NCI-H2081 treated with DMSO at 0.1 percent for 48 hours (cell line): ENCODE measurements at regions not wholly inside any gene's neighbourhood (a gene's known extent, or its start where the extent isn't known, plus 50 kb on each side); places are given as distances from the start of the nearest gene placed in this dataset.
"Not testable (repeated sequence)": the region's sequence is repeated elsewhere in the genome, so short reads cannot be mapped to it uniquely, and the experiment has no call there.

Source experiments
- DNase-seq: peaks from one replicate; lab custom pipeline; 2025; lab: John Stamatoyannopoulos, UW

DNA sequence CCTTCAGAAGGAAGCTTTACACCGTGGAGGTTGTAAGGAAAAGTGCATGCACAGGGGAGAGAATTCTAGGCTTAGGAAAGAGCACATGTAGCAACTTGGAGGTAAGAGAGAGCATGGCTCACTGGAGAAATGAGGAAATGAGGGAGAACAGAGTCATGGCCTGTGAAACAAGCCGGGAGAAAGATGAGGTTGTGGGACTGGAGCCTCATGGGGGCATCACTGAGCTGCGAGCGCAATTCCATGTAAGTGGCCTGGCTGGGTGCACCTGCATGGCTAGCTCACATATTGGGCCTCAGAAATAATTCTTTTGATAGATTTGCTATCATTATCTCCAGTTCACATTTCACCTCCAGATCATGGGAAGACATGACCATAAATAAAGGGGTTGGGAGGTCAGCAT lies 785.5 kb upstream of the RAB6C start:
- DNase-seq, result no peak

DNA sequence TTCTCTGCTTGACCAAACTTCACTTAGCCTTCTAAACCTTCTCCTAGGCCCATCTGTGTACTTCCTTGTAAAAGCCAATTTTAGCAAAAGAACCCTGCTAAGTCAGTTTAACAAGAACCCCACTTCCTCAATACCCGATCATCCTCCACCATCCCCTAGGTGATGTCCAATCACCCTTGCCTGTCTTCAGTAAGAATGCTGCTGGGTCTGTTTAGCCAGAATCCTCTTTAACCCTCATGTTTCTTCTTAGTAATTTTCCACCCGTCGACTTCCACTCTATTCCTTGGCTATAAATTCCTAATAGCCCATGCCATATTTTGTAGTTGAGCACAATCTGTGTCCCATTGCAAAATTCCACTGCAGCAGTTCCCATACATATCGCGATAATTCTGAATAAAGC lies 780.0 kb upstream of the RAB6C start:
- DNase-seq, result no peak

DNA sequence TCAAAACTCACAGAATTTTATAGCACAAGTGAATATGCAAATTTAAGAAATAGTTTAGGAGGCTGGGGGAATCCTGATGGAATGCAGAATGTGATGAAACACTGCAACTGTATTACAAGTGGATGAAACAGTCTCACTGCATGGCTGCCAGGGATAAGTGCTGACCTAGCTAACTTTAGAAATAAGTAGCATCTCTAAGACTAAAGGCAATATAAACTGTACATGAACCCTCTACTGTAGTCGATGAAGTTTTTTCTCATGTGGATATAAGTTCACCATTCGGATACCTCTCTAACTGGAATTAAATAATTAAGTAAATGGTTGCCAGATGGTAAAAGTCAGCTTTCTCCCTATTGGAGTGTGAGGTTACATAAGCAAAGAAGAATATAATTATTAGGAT lies 777.8 kb upstream of the RAB6C start:
- no peak for DNase-seq

DNA sequence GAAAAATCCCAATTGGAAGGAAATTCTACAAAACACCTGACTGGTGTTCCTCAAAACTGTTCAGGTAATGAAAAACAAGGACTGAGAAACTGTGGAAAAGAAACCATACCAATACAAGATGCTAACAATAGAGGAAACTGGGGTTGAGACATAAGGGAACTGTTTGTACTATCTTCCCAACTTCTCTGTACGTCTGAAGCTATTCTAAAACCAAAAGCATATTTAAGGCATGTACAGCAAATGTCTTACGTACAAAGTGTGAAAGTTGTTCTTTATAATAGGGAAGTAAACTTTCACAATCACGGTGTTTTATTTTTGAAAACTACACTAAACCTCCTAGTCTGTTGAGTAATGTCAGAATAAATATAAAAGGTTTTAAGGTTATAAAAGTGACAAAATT lies 776.1 kb upstream of the RAB6C start:
- no peak for DNase-seq

DNA sequence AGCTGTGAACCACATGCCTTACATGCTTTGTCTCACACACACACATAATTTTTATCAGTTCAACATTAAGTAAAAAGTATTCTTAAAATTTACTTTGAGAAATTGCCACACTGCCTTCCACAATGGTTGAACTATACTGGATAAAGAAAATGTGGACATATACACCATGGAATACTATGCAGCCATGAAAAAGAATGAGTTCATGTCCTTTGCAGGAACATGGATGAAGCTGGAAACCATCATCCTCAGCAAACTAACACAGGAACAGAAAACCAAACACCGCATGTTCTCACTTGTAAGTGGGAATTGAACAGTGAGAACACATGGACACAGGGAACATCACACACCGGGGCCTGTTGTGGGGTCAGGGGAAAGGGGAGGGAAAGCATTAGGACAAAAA lies 774.9 kb upstream of the RAB6C start:
- not testable (repeated sequence) for DNase-seq

DNA sequence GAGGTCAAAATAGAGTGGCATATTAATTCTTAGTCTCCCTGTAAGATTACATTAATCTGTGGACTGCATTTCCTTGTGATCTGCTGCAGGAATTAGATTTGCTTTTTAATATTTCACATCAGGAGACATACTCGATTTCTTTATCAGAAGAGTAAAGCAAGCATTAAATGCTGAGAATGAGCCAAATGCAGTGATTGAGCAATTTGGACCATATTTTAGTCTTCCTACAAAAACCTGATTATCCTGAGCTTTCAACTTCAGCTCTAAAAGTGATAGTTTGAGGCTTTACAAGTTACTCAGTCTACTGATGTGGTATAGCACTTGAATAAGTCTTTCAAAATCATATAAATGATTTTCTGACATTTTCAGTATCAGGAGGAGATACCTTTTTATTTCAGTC lies 774.3 kb upstream of the RAB6C start:
- no peak for DNase-seq

DNA sequence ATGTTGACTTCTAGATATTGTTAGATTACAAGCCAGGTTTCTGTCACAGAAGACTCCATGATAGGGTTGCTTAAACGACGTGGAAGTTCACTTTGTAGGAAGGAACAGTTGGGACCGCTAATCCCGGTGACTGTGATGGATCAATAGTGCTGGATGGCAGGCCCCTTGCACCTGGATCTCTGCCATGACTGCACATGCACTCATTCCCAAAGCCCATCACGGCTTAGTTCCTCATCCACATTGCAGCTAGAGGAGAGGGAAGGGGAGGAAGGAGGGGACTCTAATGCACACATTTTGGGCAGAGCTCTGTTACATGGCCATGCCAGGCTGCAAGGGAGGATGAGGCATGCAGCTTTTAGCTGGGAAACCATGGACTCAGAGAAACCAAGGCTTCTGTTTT lies 773.7 kb upstream of the RAB6C start:
- no peak for DNase-seq

DNA sequence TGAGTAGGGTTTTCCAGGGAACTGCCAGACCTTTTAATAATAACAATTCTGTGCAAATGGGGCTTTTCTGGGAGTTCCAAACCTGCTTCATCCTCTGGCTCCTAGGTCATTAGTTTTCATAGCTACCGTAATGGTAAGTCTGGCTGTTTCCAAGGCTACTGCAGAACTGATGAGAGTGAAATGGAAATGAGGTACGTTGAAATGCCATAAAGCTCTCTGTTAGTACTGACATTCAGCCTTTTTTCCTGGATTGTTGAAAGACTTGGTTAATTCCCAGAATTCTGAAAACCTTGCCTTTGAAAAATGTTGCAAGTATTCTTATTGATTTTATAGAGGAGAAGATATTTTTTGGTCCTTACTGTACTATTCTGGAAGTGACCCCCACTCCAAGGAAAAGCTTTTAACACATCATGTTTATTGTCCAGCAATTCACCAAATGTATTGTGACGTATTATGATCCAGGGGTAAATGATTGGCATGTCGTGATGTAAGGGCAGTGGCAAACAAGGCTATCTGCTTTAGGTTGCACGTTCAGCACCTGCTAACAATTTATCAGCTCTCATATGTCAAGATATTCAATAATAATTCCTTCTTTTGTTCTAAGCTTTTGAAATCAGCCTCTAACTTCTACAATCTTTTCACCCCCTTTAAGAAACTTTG lies 767.0 kb upstream of the RAB6C start:
- DNase-seq, result no peak

DNA sequence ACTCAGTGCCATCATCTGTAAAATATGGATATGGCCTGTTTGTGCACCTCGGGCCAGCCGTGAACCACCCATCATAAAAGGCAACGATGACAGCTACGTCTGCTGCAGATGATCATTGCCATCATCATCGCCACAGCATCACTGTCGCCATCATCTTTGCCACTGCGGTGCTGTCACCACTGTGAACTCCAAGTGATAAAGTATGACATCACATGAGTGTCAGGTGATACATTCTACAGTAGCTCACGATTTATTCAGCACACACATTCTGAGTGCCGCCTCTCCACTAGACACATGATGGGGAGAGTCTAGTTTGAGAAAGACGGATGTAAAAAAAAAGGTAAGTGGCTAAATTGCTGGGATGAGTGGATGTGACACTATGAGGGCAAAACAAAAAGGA lies 755.4 kb upstream of the RAB6C start:
- DNase-seq, result no peak

DNA sequence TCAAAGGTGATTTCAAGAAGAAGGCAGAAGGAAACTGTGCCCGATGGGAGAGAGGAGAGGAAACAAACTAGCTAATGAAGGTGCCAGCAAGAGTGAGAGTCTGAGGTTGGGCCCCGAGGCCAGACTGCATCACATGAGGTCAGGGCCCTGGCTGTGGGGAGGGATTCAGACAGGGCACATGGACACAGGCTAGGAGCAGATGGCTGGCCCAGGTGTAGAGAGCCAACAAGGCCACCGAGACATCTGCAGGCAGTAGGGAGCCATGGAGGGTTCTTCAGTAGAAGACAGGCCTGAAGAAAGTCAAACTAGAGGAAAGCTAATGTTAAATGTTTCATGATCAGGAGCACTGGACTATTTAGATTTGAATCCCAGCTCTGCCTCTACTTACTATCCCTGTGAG lies 755.0 kb upstream of the RAB6C start:
- no peak for DNase-seq

DNA sequence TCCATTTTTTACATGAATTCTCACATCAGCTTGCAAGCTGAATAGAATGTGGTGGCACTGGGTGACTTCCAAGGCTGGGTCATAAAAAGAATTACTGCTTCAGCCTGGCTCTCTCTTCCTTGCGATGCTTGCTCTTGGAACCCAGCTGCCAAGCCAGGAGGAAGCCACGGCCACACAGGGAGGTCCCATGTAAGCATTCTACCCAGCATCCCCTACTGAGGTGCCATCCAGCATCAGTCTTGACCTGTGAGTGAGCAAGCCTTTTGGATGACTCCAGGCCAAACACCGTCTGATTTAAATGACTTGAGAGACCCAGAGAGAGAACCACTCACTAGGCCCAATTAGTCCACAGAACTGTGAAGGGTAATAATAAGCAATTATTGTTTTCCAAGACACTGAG lies 750.3 kb upstream of the RAB6C start:
- DNase-seq, result no peak

DNA sequence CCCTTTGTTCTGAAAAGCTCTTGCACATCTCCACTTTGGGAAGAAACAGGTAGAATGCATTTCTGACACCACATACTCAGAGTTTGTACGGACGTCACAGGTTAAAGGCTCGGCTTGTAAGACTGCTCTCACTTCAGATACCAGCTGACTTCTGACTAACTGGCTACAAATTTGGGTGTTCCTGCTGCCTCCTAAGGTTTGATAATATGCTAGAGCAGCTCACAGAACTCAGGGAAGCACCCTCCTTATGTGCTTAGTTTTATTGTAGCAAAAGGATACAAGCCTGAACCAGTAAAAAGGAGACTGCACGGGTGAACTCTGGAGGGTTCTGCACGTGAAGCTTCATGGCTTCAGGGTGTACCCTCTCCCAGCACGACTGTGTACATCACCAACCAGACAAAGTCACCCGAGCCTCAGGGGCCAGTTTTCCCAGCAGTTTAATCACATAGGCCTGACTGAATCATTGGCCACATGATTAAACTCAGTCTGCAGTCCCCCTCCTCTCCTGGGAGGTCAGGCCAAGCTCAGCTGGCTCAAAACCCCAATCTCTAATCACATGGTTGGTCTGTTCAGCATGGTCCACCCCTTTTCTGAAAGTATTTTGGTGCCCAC lies 749.5 kb upstream of the RAB6C start:
- DNase-seq, result no peak

DNA sequence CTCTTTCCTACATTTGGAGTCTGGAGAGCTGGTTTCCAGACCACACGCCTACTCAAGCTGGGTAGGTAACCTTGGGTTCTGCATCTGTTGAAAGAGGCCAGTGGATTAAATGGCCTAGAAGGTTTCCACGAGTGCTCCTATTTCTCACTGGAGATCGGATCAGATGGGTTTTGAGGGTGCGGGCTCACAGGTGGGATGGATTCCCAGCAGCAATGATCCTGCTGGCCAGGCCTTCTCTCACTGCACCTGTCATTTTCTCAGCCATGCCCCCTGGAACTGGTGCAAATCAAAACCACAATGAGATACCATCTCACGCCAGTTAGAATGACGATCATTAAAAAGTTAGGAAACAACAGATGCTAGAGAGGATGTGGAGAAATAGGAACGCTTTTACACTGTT lies 747.5 kb upstream of the RAB6C start:
- DNase-seq, result no peak

DNA sequence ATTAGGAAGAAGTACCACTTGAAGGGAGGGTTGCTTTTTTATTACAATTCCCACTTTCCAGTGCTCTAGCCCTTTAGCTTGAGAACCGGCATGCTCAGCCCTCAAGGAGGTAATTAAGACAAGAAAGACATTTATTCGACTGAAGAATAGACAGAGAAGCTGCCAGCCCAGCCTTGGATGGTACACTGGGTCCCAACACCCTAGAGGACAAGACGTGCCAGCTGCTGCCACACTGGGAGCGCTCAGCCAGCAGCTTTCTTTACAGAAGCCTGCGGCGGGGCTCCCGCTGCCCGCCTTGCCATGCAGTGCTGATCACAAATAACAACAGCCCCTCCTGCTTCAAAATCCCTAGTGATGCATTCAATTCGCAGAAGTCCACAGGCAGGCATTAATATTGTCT lies 746.3 kb upstream of the RAB6C start:
- DNase-seq, result no peak

DNA sequence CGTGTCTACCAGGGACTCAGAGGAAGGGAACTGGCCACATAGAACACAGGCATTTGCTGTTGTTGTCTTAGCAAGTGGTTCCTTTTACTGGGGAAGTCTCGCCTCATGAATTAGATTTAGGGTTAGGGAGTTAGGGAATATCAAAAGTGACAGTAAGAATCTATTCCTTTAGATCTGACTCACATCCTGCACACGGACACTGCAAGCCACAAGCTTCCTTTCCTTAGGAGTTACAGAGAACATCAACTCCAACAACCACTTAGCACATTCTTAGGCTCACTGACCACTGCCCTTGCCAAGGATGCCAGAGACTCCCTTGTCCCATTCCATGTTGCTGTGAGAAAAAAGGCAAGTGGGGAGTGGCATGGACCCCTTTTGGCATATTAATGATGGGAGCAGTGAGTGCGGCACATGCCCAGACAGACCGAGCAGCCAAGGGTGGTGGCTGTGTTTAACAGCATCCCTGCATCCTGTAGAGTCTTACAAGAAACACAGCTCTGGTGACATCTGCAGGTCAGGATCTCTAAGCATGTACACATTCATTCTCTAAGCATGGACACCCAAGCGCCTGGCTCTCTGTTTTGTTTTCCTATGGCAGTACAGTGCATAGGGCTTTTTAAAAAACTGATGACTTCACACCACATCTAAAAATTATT lies 745.6 kb upstream of the RAB6C start:
- no peak for DNase-seq

DNA sequence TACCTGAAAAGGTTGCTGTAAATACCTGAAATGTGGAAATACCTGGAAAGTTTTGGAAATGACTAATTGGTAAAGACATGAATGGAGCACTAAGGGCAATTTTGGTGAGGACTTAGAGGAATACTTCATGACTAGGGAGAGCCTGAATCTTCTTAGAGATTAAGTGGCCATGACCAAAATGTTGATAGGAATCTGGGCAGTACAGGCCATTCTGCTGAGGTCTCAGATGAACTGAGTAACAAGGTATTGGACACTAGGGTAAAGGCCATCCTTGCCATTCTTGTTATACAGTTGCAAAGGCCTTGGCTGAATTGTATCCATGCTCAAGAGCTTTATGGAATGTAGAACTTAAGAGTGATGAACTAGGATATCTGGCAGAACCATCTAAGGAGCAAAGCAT lies 742.9 kb upstream of the RAB6C start:
- DNase-seq, result no peak

DNA sequence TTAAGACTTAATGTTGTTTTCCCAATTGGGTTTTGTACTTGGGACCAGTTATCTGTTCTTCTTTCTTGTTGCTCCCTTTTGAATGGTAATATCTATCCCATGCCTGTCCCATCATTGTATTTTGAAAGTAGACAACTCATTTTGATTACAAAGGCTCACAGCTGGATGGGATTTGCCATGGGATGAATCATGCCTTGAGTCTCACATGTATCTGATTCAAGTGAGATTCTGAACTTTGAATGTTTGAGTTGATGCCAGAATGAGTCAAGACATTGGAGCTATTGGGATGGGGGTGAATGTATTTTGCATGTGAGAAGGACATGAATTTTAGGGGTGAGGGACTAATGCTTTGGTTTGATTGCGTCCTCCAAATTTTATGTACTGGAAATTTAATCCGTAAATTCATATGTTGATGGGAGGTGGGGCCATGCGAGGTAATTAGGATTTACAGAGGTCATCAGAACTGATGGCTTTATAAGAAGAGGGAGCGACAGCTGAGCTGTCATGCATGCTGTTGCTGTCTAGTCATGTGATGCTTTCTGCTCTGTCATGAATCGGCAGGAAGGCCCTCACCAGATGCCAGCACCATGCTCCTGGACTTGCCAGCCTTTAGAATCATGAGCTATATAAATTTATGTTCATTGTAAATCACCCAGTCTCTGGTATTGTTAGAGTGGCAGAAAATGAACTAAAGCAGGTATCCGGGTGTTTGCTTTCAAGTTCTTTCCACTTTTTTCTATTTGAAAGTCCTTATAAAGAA lies 741.3 kb upstream of the RAB6C start:
- DNase-seq, result no peak

DNA sequence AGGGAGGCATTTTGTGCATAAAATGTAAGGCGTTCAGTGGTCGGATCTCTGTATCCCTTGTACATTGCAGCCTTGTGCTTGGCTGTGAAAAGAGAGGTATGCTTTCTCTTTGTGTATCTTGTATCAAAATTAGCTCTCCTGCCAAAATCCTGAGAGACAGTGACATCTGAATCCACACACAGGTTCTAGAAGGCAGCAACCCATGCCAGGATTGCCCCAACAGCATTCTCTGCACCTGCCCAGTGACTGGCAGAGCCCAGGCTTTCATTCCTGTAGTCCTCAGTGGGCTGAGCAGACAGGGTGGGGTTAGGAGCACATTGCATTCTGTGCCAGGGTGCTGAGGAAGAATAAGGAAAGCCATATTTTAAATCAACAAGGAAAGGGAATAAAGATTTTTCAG lies 740.3 kb upstream of the RAB6C start:
- DNase-seq, result no peak

DNA sequence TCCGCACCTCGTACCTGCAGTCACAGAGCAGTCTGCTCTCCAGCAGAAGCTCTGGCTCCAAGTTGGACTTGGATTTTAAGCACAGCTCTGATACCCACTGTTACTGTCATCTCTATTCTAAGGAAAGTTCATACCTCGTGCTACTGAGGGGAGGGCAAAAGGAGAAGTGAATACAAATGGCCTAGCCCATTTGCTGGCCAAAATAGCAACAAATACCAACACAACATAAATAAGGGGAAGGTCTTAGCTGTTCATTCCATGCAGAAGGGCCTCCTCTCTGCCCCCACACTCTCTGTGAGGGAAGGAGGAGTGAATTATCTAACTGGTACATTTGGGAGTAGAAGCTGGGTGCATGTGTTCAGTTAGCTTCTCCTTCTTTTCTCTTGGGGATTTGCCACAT lies 739.4 kb upstream of the RAB6C start:
- no peak for DNase-seq

DNA sequence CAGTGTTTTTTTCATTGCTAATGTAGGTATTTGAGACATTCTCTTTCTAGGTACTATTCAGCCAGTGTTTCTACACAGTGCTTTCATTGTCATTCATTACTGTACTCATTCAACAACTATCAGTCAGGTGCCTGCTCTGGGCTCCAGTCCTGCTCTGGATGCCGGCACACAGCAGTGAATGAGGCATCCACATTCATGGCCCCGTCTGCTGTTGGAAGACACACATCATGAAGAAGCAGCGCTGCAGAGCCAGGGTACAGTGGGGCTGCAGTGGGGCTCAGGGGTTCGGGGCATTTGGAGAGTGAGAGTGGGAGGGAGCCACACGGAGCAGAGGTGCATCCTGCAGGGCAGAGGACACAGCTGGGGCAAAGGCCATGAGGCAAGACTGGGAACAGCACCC lies 737.2 kb upstream of the RAB6C start:
- no peak for DNase-seq

DNA sequence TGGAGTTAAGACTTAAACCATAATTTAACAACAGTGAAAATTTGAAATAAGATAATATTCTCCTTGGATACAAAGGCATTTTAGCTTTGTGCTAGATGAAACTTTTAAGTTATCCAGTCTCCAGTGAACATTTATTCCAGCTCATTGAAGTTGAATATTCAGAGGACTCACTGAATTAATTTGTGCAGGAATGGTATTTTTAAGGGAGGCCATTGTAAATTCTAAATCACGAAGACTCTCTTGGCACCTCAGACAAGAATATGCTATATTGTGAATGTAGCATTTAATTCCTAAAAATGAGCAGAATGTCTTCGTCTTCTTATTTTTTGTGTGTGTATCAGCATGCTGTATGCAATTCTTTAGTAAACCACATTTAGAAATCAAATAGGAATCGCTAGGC lies 731.7 kb upstream of the RAB6C start:
- DNase-seq, result no peak

DNA sequence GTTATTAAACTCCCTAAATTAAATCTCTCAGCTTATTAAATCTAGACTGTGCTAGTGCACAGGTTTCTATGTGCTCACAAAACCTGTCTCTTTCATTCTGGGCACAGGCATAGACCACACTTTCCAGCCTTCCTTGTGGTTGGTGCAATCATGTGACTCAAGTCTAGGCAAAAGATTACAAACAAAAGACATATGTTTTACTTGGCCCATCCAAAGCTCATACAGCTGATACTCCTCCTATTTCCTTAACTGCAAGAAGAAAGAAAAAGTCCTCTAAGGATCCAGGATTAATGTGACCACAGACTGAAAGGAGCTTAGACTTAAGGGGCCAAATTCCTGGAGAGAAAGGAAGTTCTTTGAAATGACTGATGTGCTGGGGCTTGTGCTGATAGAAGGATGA lies 731.3 kb upstream of the RAB6C start:
- DNase-seq, result no peak

DNA sequence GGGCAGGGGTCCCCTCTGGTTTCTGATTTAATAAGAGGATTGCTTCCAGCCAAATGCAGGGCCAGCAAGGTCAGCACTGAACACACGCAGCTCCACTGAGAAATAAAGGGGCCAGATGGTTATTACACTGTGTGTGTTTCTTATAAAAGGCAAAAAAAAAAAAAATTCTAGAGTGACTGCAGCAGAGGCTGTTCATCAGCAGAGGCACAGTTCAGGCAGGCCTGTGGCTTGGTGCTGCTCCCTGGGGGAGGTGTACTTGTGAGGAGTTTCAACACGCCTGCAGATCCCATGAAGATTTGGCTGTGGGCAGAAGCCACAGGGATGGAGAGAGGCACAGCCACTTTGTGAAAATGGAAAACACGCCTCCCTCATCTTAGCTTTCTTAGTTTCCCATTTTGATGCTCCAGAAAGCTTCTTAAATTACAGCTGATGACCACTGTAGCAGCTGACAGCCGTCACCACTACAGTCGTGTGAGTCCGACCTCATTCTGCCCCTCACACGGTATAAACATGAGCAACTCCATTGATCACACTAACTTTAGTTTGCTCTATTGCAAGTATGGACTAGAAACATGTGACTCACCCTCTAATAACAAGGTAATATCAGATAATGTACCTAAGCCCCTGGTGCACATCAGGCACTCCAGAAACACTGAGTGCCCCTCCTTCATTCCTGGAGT lies 726.5 kb upstream of the RAB6C start:
- DNase-seq, result no peak
